Lower lobe of right lung (tissue), 2 donors: ENCODE measurements at regions not wholly inside any gene's neighbourhood (a gene's known extent, or its start where the extent isn't known, plus 50 kb on each side); places are given as distances from the start of the nearest gene placed in this dataset.

ENCODE experiments used
- ATAC-seq, 2 donors: fragments of 200-7000 bp; cut with Tn5 transposase; one replicate each; pipeline ENCODE4 v1.9.1; 2020 to 2022; ENCODE audit warnings: mild to moderate bottlenecking in 2 of 2, moderate library complexity in 2 of 2
- DNase-seq: peaks from one replicate; pipeline ENCODE4 v3.0.0-alpha.2; 2020
- H3K27ac ChIP-seq: fragments of 200-600 bp; one replicate; pipeline ENCODE4 v1.8.0; 2022
- H3K27me3 ChIP-seq: fragments of 200-600 bp; one replicate; pipeline ENCODE4 v1.8.0; 2022; ENCODE audit warnings: low read depth
- H3K36me3 ChIP-seq: fragments of 200-600 bp; one replicate; pipeline ENCODE4 v1.8.0; 2022; ENCODE audit warnings: mild to moderate bottlenecking
- H3K4me1 ChIP-seq: fragments of 200-600 bp; one replicate; pipeline ENCODE4 v1.8.0; 2022
- H3K4me3 ChIP-seq: fragments of 200-600 bp; one replicate; pipeline ENCODE4 v1.8.0; 2022; ENCODE audit warnings: mild to moderate bottlenecking
- H3K9me3 ChIP-seq: fragments of 200-600 bp; one replicate; pipeline ENCODE4 v1.8.0; 2022
- intact Hi-C: fragments of 100-400 bp; cut with DNase I; formaldehyde crosslinking; loops from one replicate; pipeline ENCODE4 v1.11.0; 2022
- TF ChIP-seq, protein P1 (sequence below): fragments of 200-600 bp; IDR thresholded peaks from one replicate; pipeline ENCODE4 v1.8.0; 2022; ENCODE audit warnings: antibody characterized with exemption, mild to moderate bottlenecking
- donor health status: DM: no; HTN: yes; CAD: no; lungs with severe emphysema.

DNA sequence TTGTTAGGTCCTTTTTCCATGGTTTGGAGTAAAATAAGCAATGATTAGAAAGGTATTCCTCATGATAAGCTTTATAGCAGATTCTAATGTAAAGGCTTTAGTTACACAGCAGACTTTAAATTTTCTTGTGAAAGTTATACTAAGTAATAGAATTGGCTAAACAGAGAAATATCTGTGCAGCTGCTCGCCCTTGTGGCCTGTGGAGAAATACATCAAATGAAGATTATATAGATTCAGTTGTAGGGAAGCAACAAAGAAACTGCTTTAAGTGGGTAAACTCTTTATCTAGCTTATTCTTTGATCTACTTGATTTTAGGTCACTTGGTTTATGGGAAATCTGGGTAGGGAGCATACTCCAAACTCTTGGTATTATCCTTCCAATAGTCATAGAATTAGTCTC is 1269.7 kb upstream of the SPRY2 start:
- peaks cover 4% of the 10 kb centered on the region for H3K9me3 ChIP-seq
- intact Hi-C loops = no loop called here
- no peaks in the 10 kb centered on the region for H3K27me3 ChIP-seq
- no peak for DNase-seq
- TF ChIP-seq, protein P1, sequence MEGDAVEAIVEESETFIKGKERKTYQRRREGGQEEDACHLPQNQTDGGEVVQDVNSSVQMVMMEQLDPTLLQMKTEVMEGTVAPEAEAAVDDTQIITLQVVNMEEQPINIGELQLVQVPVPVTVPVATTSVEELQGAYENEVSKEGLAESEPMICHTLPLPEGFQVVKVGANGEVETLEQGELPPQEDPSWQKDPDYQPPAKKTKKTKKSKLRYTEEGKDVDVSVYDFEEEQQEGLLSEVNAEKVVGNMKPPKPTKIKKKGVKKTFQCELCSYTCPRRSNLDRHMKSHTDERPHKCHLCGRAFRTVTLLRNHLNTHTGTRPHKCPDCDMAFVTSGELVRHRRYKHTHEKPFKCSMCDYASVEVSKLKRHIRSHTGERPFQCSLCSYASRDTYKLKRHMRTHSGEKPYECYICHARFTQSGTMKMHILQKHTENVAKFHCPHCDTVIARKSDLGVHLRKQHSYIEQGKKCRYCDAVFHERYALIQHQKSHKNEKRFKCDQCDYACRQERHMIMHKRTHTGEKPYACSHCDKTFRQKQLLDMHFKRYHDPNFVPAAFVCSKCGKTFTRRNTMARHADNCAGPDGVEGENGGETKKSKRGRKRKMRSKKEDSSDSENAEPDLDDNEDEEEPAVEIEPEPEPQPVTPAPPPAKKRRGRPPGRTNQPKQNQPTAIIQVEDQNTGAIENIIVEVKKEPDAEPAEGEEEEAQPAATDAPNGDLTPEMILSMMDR = no peak
- ATAC-seq = no peak
- H3K36me3 ChIP-seq = no peaks in the 10 kb centered on the region
- H3K4me3 ChIP-seq = no peak overlapping the region
- no peak overlapping the region for H3K27ac ChIP-seq
- no peaks in the 10 kb centered on the region for H3K4me1 ChIP-seq

DNA sequence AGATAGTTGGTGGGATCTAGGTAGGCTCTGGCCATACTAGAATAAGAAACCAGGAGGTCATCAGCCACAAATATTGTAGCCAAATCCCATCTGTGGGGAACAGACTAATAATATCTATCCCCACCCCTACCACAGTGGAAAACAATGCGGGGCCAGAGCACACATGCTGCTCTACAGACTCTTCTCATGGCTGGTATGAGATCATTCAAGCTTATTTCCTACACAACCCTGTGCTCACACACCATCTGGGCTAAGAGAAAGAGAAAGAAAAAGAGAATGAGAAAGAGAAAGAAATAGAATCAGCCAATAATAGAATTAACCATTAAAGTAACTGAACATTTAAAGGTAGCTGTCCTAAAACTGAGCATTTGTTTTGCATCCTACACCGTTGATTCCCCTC is 1268.4 kb upstream of the SPRY2 start:
- DNase-seq = no peak
- no peaks in the 10 kb centered on the region for H3K4me1 ChIP-seq
- H3K36me3 ChIP-seq = no peaks in the 10 kb centered on the region
- intact Hi-C loops = no loop called here
- no peaks in the 10 kb centered on the region for H3K27me3 ChIP-seq
- no peak for ATAC-seq
- H3K4me3 ChIP-seq = no peak overlapping the region
- TF ChIP-seq, protein P1 = no peak
- H3K9me3 ChIP-seq = peaks cover 4% of the 10 kb centered on the region
- H3K27ac ChIP-seq = no peak overlapping the region

DNA sequence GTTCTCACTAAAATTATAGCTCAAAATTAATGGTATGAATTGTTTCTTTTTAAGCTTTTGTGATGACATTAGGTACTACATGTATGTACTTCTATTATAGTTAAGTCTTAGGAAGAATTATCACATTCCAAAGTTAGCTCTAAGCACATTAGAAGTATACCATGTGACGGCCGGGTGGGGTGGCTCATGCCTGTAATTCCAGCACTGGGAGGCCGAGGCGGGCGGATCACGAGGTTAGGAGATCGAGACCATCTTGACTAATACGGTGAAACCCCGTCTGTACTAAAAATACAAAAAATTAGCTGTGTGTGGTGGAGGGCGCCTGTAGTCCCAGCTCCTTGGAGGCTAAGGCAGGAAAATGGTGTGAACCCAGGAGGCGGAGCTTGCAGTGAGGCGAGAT is 1265.1 kb upstream of the SPRY2 start:
- Histone ChIP-seq H3K4me3 (no peak overlapping the region), H3K36me3 (no peaks in the 10 kb centered on the region), H3K27ac (no peak overlapping the region), H3K27me3 (no peaks in the 10 kb centered on the region), H3K9me3 (peaks cover 4% of the 10 kb centered on the region), H3K4me1 (no peaks in the 10 kb centered on the region)
- DNase-seq = no peak
- intact Hi-C loops = no loop called here
- TF ChIP-seq, protein P1 = no peak
- ATAC-seq = no peak

DNA sequence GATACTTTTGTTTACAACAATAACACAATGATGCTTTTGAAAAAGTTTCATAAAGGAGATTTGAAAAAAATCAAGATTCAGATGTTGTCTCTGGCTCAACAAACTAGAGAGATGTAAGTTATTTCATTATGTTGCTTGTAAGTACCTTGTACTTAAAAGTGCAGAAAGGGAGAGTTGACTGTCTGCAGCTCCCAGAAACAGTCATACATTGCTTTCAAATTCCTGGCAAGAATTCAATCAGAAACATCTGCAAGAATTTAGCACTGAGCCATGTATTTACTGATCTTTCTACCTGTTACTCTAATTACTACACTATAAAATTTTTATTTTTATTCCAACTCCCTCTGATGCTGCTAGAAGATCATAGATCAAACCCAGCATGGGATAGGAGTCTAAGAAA is 1261.3 kb upstream of the SPRY2 start:
- ATAC-seq = no peak
- Histone ChIP-seq H3K36me3 (no peaks in the 10 kb centered on the region), H3K4me1 (no peaks in the 10 kb centered on the region), H3K4me3 (no peak overlapping the region), H3K27ac (no peak overlapping the region), H3K27me3 (no peaks in the 10 kb centered on the region), H3K9me3 (no peaks in the 10 kb centered on the region)
- TF ChIP-seq, protein P1 = no peak
- intact Hi-C loops = no loop called here
- DNase-seq = no peak

DNA sequence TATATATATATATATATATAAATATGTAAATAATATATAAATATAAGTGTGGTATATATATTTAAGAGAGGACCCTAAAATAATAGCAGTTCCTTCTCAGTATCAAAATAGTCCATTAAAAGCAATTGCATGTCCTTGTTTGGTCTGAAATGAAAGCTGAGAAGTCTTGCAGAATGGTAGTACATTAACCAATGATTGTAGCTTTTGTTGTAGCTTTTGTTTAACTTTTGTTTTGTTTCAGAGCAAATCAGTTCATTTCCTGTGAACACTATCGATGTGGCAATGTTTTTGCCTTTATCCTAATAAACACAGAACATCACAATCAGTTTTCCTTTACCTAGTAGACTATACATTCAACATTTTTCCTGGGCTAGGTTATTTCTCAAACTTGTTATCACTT is 1256.2 kb upstream of the SPRY2 start:
- no peak for DNase-seq
- Histone ChIP-seq H3K27me3 (no peaks in the 10 kb centered on the region), H3K36me3 (no peaks in the 10 kb centered on the region), H3K4me1 (no peaks in the 10 kb centered on the region), H3K4me3 (no peak overlapping the region), H3K9me3 (no peaks in the 10 kb centered on the region), H3K27ac (no peak overlapping the region)
- no peak for ATAC-seq
- intact Hi-C loops = no loop called here
- TF ChIP-seq, protein P1 = no peak

DNA sequence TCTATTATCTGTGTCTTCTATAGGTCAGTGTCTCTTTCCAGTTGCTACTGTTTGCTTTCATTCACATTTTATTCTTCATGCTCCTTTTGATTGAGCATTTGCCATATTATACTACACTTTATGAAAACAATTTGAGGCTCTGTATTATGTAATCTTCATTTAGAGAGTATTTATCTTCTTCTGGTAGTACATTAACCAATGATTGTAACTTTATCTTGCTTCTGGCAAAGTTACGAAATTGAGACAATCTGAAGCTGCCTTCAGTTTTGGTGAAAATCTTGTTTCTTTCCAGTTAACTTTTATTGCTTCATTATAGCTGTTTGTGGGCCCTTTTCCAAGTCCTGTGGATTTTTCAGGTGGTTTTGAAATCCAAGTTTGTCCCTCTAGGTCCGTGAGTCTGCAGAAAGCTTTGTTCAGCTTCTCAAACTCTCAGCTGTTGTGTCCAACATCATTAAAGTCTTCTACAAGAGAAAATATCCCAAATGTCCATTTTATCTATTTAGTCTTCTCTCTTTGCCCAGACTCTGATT is 1255.4 kb upstream of the SPRY2 start:
- Histone ChIP-seq H3K36me3 (no peaks in the 10 kb centered on the region), H3K9me3 (no peaks in the 10 kb centered on the region), H3K4me3 (no peak overlapping the region), H3K4me1 (no peaks in the 10 kb centered on the region), H3K27ac (no peak overlapping the region), H3K27me3 (no peaks in the 10 kb centered on the region)
- TF ChIP-seq, protein P1 = no peak
- ATAC-seq (no peak), DNase-seq (no peak)
- intact Hi-C loops = no loop called here
